ENCODE measurements at regions not wholly inside any gene's neighbourhood (a gene's known extent, or its start where the extent isn't known, plus 50 kb on each side); places are given as distances from the start of the nearest gene placed in this dataset.

- Histone ChIP-seq H3K4me2 (no peak overlapping the region), H4K20me1 (ENCODE audit: insufficient read depth) (no peaks in the 10 kb centered on the region), H3K4me1 (ENCODE audit: low read depth, poor library complexity, severe bottlenecking) (no peaks in the 10 kb centered on the region), H3K27me3 (ENCODE audit: insufficient read depth, low read depth) (no peaks in the 10 kb centered on the region), H3K9ac (no peak overlapping the region), H2AFZ (ENCODE audit: low read depth) (no peak overlapping the region), H3K36me3 (ENCODE audit: insufficient read depth) (no peaks in the 10 kb centered on the region), H3K4me3 (IDR thresholded peaks at IDR 0.05; ENCODE audit: insufficient read depth, low read depth, low read length) (no peak overlapping the region), H3K79me2 (ENCODE audit: insufficient read depth, low read depth) (no peaks in the 10 kb centered on the region), H3K27ac (no peak overlapping the region)
- TF ChIP-seq CTCF (conservative IDR thresholded peaks at IDR 0.05; ENCODE audit: low read depth, low read length): no peak
Observed at GRCh38 chr17:77568540-77568939, 390.0 kb upstream of the TNRC6C start.

GRCh38 chr17:77569846-77570564, 388.5 kb upstream of the TNRC6C start:
- H4K20me1 ChIP-seq (ENCODE audit: insufficient read depth): no peaks in the 10 kb centered on the region
- no peak overlapping the region for H3K9ac ChIP-seq
- H3K4me1 ChIP-seq (ENCODE audit: low read depth, poor library complexity, severe bottlenecking): no peaks in the 10 kb centered on the region
- no peak overlapping the region for H2AFZ ChIP-seq (ENCODE audit: low read depth)
- H3K36me3 ChIP-seq (ENCODE audit: insufficient read depth): no peaks in the 10 kb centered on the region
- H3K27ac ChIP-seq: no peak overlapping the region
- H3K79me2 ChIP-seq (ENCODE audit: insufficient read depth, low read depth): no peaks in the 10 kb centered on the region
- no peak overlapping the region for H3K4me2 ChIP-seq
- TF ChIP-seq CTCF (conservative IDR thresholded peaks at IDR 0.05; ENCODE audit: low read depth, low read length): no peak
- no peak overlapping the region for H3K4me3 ChIP-seq (IDR thresholded peaks at IDR 0.05; ENCODE audit: insufficient read depth, low read depth, low read length)
- H3K27me3 ChIP-seq (ENCODE audit: insufficient read depth, low read depth): no peaks in the 10 kb centered on the region

- H2AFZ ChIP-seq (ENCODE audit: low read depth): no peak overlapping the region
- H3K4me3 ChIP-seq (IDR thresholded peaks at IDR 0.05; ENCODE audit: insufficient read depth, low read depth, low read length): no peak overlapping the region
- H3K27ac ChIP-seq: no peak overlapping the region
- no peaks in the 10 kb centered on the region for H4K20me1 ChIP-seq (ENCODE audit: insufficient read depth)
- H3K4me1 ChIP-seq (ENCODE audit: low read depth, poor library complexity, severe bottlenecking): no peaks in the 10 kb centered on the region
- H3K4me2 ChIP-seq: no peak overlapping the region
- H3K9ac ChIP-seq: no peak overlapping the region
- H3K79me2 ChIP-seq (ENCODE audit: insufficient read depth, low read depth): no peaks in the 10 kb centered on the region
- H3K36me3 ChIP-seq (ENCODE audit: insufficient read depth): no peaks in the 10 kb centered on the region
- TF ChIP-seq CTCF (conservative IDR thresholded peaks at IDR 0.05; ENCODE audit: low read depth, low read length): no peak
- H3K27me3 ChIP-seq (ENCODE audit: insufficient read depth, low read depth): no peaks in the 10 kb centered on the region
Observed at GRCh38 chr17:77570565-77570898, 388.0 kb upstream of the TNRC6C start.

GRCh38 chr17:77571155-77571981, 387.1 kb upstream of the TNRC6C start:
- Histone ChIP-seq H3K36me3 (ENCODE audit: insufficient read depth) (no peaks in the 10 kb centered on the region), H3K4me3 (IDR thresholded peaks at IDR 0.05; ENCODE audit: insufficient read depth, low read depth, low read length) (no peak overlapping the region), H3K9ac (no peak overlapping the region), H3K4me1 (ENCODE audit: low read depth, poor library complexity, severe bottlenecking) (no peaks in the 10 kb centered on the region), H2AFZ (ENCODE audit: low read depth) (no peak overlapping the region), H3K4me2 (no peak overlapping the region), H3K27me3 (ENCODE audit: insufficient read depth, low read depth) (no peaks in the 10 kb centered on the region), H3K27ac (no peak overlapping the region), H4K20me1 (ENCODE audit: insufficient read depth) (no peaks in the 10 kb centered on the region), H3K79me2 (ENCODE audit: insufficient read depth, low read depth) (no peaks in the 10 kb centered on the region)
- no peak for TF ChIP-seq CTCF (conservative IDR thresholded peaks at IDR 0.05; ENCODE audit: low read depth, low read length)
